BLaER1 treated with 17β-estradiol and CSF1 and Interleukin-3, amounts not matched to agents 10 nM and 100 nM (cell line): ENCODE measurements at regions not wholly inside any gene's neighbourhood (a gene's known extent, or its start where the extent isn't known, plus 50 kb on each side); places are given as distances from the start of the nearest gene placed in this dataset.
A peak's percentile ranks its signal among the peaks of the same experiment; 100 is the strongest.
"Not testable (repeated sequence)": the region's sequence is repeated elsewhere in the genome, so short reads cannot be mapped to it uniquely, and the experiment has no call there.

ENCODE experiments used
- H3K27ac ChIP-seq, 11 experiments: shearing (Covaris generic); formaldehyde crosslinking; 2 replicates each; pipeline ENCODE4 v1.8.1; 2022
- H3K27me3 ChIP-seq, 11 experiments: shearing (Covaris generic); formaldehyde crosslinking; 2 replicates each; pipeline ENCODE4 v1.8.1; 2022
- H3K36me3 ChIP-seq, 11 experiments: shearing (Covaris generic); formaldehyde crosslinking; 2 replicates each; pipeline ENCODE4 v1.8.1; 2022
- H3K4me1 ChIP-seq, 10 experiments: shearing (Covaris generic); formaldehyde crosslinking; 2 replicates each; pipeline ENCODE4 v1.8.1; 2022
- H3K4me2 ChIP-seq, 11 experiments: shearing (Covaris generic); formaldehyde crosslinking; 2 replicates each; pipeline ENCODE4 v1.8.1; 2022
- H3K4me3 ChIP-seq, 10 experiments: shearing (Covaris generic); formaldehyde crosslinking; 2 replicates each; pipeline ENCODE4 v1.8.1; 2022
- H3K9ac ChIP-seq, 11 experiments: shearing (Covaris generic); formaldehyde crosslinking; 2 replicates each; pipeline ENCODE4 v1.8.1; 2022
- H3K9me3 ChIP-seq, 11 experiments: shearing (Covaris generic); formaldehyde crosslinking; replicated peaks in 1 of 11; 2 replicates each; pipeline ENCODE4 v1.8.1; 2022
- H4K20me1 ChIP-seq, 11 experiments: shearing (Covaris generic); formaldehyde crosslinking; 2 replicates each; pipeline ENCODE4 v1.8.1; 2022
- Cebpa-rat ChIP-seq, 11 experiments: shearing (Covaris generic); IDR thresholded peaks; 2 replicates each; pipeline ENCODE4 v1.8.1; 2022

DNA sequence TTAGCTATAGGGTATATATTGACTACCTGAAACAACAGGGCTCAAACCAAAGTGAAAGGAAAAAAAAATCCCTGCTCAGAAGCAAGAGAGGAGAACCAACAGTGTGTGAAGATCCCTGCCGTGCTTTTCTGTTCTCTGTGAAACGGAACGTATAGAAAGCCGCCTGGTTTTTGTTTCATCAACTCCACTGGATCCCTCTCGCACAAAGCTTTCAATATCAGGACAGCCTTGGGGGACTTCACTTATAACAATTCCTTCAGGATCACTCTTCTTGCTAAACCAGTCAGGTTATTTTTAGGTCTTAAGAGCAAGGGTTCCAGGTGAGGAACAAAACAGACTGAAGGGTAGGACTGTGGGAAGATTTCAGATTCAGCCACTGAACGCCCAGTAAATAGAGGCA, 151.1 kb upstream of the CACNA2D1 start:
- no peak for TF ChIP-seq Cebpa-rat (IDR thresholded peaks at IDR 0.05)
- H3K27me3 ChIP-seq = no peaks in the 10 kb centered on the region
- no peak overlapping the region for H3K4me3 ChIP-seq
- no peaks in the 10 kb centered on the region for H3K36me3 ChIP-seq
- no peak overlapping the region for H3K27ac ChIP-seq
- peaks cover 0 to 16% (median 0%) of the 10 kb centered on the region in 10 experiments; a peak in 8 of 20 replicates for H3K4me1 ChIP-seq
- no peak overlapping the region for H3K9ac ChIP-seq
- no peaks in the 10 kb centered on the region for H3K9me3 ChIP-seq
- no peaks in the 10 kb centered on the region; a peak in 1 of 22 replicates for H4K20me1 ChIP-seq
- H3K4me2 ChIP-seq = no peak overlapping the region

DNA sequence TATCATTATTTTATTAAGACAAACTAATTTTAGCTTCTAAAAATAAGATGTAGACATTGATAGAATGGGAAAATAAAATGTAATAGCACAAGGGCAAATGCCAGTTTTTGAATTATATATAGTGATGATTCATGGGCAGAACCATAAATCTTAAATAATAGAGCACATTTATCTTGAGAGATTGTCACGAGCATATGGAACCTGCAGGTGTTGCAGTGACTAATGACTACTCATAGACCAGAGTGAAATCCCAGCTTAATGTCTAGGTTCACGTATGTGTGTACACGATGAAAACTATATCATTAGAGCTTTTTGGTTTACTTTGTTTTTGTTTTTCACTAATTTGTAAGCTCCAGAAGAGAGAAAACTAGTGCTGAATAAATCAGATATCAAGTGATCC, 150.2 kb upstream of the CACNA2D1 start:
- Histone ChIP-seq H3K4me3 (no peak overlapping the region), H3K9me3 (no peaks in the 10 kb centered on the region), H3K4me1 (peaks cover 0 to 16% (median 0%) of the 10 kb centered on the region in 10 experiments; a peak in 8 of 20 replicates), H3K27me3 (no peaks in the 10 kb centered on the region), H3K36me3 (no peaks in the 10 kb centered on the region), H4K20me1 (no peaks in the 10 kb centered on the region; a peak in 1 of 22 replicates), H3K4me2 (no peak overlapping the region), H3K27ac (no peak overlapping the region), H3K9ac (no peak overlapping the region)
- no peak for TF ChIP-seq Cebpa-rat (IDR thresholded peaks at IDR 0.05)

DNA sequence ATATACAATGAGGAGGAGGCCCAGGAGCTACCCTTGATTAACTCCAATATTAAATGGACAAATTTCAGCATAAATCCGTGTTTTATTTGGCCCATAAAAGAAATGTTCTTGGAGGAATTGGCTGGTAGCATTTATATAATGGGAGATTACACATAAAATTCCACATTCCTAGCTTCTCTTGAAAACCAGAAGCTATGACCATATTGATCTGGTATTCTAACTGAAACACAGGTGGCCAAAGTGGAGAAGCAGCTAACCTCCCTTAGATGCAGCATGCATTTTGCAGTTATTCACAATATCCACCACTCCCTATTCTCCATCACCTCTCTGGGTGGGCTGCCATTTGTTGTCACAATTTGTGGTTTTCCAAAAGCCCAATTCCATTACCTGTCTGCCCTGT, 148.8 kb upstream of the CACNA2D1 start:
- H3K4me2 ChIP-seq = no peak overlapping the region
- H3K9me3 ChIP-seq = no peaks in the 10 kb centered on the region
- H3K36me3 ChIP-seq = no peaks in the 10 kb centered on the region
- no peak for TF ChIP-seq Cebpa-rat (IDR thresholded peaks at IDR 0.05)
- no peak overlapping the region for H3K4me3 ChIP-seq
- H3K9ac ChIP-seq = no peak overlapping the region
- no peaks in the 10 kb centered on the region for H4K20me1 ChIP-seq
- peaks cover 0 to 16% (median 0%) of the 10 kb centered on the region in 10 experiments; a peak in 8 of 20 replicates for H3K4me1 ChIP-seq
- no peaks in the 10 kb centered on the region for H3K27me3 ChIP-seq
- H3K27ac ChIP-seq = no peak overlapping the region

DNA sequence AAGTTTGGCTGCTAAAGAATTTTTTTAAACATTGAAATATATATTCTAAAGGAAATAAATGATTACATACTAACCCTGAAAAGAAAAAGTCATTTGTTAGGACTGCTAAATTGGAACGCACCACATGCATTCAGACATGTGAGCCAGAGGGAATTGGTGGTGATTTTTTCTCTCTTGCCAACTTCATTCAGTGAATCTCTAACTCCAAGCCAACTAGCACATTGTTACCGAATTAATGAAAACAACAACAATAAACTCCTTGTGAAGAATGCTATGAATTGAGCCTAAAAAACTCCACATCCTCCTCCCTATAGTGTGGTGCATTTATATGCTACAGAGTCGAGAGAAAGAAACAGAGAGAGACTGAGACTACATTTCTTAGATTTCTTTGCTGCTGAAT, 135.5 kb upstream of the CACNA2D1 start:
- Histone ChIP-seq H3K27ac (no peak overlapping the region), H3K4me3 (no peak overlapping the region), H3K27me3 (no peaks in the 10 kb centered on the region), H3K36me3 (no peaks in the 10 kb centered on the region), H4K20me1 (no peaks in the 10 kb centered on the region), H3K4me1 (no peaks in the 10 kb centered on the region), H3K9ac (no peak overlapping the region), H3K9me3 (no peaks in the 10 kb centered on the region), H3K4me2 (no peak overlapping the region)
- TF ChIP-seq Cebpa-rat (IDR thresholded peaks at IDR 0.05) = no peak

DNA sequence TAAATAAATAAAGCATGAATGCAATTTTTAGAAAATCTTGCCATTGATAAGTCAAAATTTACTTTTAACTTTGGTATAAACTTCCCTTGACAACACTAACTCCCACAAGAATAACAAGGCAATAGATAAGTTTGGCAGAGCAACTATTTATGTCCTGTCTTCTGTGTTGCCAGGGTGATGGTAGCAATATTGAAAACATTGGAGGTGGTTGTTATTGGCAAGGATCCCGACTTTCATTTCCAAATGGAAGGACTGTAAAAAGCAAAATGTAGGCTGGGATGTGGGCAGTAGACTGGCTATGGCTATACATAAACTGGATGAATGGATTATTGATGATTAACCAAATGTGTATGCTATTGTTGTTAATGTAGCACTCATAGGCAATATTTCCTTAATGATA, 134.9 kb upstream of the CACNA2D1 start:
- H3K4me3 ChIP-seq = no peak overlapping the region
- no peaks in the 10 kb centered on the region for H3K36me3 ChIP-seq
- no peak overlapping the region for H3K27ac ChIP-seq
- no peaks in the 10 kb centered on the region for H4K20me1 ChIP-seq
- no peak overlapping the region for H3K4me2 ChIP-seq
- no peaks in the 10 kb centered on the region for H3K4me1 ChIP-seq
- H3K9ac ChIP-seq = no peak overlapping the region
- no peaks in the 10 kb centered on the region for H3K9me3 ChIP-seq
- no peaks in the 10 kb centered on the region for H3K27me3 ChIP-seq
- no peak for TF ChIP-seq Cebpa-rat (IDR thresholded peaks at IDR 0.05)

DNA sequence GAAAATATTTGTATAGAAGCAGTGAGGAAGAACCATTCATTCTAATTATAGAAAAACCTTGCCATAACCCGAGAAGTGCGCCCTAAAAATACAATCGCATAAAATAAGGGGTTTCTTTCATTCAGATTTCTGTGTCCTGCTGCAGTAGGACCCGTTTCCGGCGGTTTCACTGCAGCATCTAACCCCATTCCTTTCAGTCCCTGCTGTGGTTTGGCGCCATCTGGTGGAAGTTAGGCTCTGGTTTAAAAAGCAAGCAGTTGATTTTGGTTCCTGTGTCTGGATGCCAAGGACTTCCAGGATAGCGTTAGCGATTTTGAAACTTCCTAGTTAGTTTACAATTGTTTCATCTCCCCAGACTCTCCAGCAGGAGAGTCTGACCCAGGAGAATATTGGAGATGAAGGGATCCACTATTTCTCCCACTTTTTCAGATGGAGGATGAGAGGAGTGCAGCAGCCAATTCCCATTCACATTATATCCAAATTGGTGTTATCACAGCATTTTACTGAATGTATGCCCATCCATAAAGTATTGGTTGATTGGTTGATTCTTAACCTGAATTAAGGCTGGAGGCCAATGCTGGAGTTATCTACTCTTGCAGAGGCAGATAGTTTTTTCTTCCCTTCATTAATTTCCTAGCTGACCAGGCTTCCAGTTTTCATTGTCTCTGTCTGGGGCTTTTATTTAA, 128.8 kb upstream of the CACNA2D1 start:
- TF ChIP-seq Cebpa-rat (IDR thresholded peaks at IDR 0.05) = no peak
- Histone ChIP-seq H4K20me1 (no peaks in the 10 kb centered on the region), H3K27me3 (no peaks in the 10 kb centered on the region), H3K4me1 (no peaks in the 10 kb centered on the region), H3K4me3 (no peak overlapping the region), H3K9me3 (no peaks in the 10 kb centered on the region), H3K4me2 (peak overlapping the region in 4 of 11 experiments; percentile 7 to 52 (median 34); a peak in 6 of 22 replicates), H3K36me3 (no peaks in the 10 kb centered on the region), H3K27ac (no peak overlapping the region), H3K9ac (no peak overlapping the region)

DNA sequence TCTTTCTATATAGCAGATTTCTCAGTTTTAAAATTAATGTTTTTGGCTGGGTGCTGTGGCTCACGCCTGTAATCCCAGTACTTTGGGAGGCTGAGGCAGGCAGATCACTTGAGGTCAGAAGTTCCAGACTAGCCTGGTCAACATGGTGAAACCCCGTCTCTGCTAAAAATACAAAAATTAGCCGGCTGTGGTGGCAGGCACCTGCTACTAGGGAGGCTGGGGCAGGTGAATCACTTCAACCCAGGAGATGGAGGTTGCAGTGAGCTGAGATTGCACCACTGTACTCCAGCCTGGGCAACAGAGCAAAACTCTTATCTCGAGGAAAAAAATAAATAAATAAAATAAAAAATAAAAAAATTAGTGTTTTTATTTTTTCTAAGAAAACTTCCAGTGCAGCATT, 127.5 kb upstream of the CACNA2D1 start:
- not testable (repeated sequence) for H3K4me1 ChIP-seq, H3K4me2 ChIP-seq, H3K9ac ChIP-seq, H3K4me3 ChIP-seq, H3K27ac ChIP-seq, H4K20me1 ChIP-seq, H3K36me3 ChIP-seq, H3K27me3 ChIP-seq, H3K9me3 ChIP-seq

DNA sequence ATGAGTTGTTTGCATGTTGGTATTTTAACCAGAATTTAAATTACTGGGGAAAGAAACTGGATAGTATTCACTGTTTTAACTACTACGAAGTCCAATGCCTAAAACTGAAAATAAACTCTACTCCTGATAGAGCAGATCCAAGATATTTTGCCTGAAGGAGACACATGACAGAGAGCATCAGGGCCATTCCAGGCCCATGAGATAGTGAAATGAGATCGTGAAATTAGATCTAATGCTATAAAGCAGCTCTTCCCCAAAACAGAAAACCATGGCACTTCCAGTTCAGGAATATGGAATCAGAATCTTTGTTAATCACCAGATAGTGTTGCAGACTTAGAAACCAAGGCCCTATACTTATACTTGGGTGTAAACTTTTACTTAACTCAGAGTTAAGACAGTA, 124.3 kb upstream of the CACNA2D1 start:
- no peak for TF ChIP-seq Cebpa-rat (IDR thresholded peaks at IDR 0.05)
- no peak overlapping the region for H3K4me2 ChIP-seq
- no peak overlapping the region for H3K9ac ChIP-seq
- H3K4me3 ChIP-seq = no peak overlapping the region
- no peaks in the 10 kb centered on the region for H3K36me3 ChIP-seq
- H3K9me3 ChIP-seq = no peaks in the 10 kb centered on the region
- H4K20me1 ChIP-seq = no peaks in the 10 kb centered on the region
- H3K27me3 ChIP-seq = no peaks in the 10 kb centered on the region
- no peak overlapping the region for H3K27ac ChIP-seq
- no peaks in the 10 kb centered on the region for H3K4me1 ChIP-seq

DNA sequence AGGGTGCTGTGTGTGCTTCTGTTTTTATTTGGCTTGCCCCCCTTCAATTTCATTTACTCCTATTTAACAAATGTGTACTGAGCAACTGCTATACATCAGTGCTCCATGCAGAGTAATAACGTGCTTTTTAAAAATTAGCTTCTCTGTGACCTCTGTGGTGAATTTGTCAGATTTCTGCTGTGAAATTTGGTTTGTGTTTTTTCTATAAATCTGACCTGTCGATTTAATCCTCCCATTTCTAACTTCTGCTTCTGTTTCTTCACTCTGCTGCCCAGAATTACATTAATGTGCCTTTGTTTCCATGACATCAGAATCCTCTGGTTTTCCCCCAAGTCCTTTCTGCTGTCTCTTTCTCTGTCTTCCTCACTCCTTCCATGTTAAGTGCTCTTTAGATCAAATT, 123.8 kb upstream of the CACNA2D1 start:
- Histone ChIP-seq H3K4me2 (no peak overlapping the region), H3K4me1 (no peaks in the 10 kb centered on the region)
- no peak for TF ChIP-seq Cebpa-rat (IDR thresholded peaks at IDR 0.05)

DNA sequence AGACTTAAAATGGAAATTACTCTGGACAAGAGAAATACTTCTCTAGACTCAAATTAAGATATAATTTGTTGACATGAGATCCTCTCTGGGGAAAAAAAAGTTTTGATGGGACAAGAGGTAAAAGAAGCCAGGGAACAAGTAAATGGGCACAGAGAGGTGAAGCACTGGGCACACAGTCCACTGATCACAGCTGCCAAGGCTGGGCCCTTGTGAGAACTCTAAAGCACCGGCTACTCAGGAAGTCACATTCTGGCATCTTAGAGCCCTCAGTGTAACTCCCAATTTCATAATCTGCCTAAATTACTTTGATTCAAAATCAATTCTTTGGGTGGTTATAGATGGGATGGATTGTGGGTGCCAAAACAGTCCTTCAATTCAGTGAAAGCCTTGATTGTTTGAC, 123.2 kb upstream of the CACNA2D1 start:
- H3K36me3 ChIP-seq = no peaks in the 10 kb centered on the region
- no peaks in the 10 kb centered on the region for H3K9me3 ChIP-seq
- no peaks in the 10 kb centered on the region for H3K4me1 ChIP-seq
- no peak overlapping the region for H3K4me3 ChIP-seq
- no peak overlapping the region for H3K9ac ChIP-seq
- no peak overlapping the region for H3K27ac ChIP-seq
- no peak for TF ChIP-seq Cebpa-rat (IDR thresholded peaks at IDR 0.05)
- no peaks in the 10 kb centered on the region for H3K27me3 ChIP-seq
- H3K4me2 ChIP-seq = no peak overlapping the region
- no peaks in the 10 kb centered on the region for H4K20me1 ChIP-seq

More for the DNA sequence above, 123.8 kb upstream of the CACNA2D1 start:
- Histone ChIP-seq H4K20me1 (no peaks in the 10 kb centered on the region), H3K36me3 (no peaks in the 10 kb centered on the region), H3K9me3 (no peaks in the 10 kb centered on the region), H3K4me3 (no peak overlapping the region), H3K9ac (no peak overlapping the region), H3K27me3 (no peaks in the 10 kb centered on the region), H3K27ac (no peak overlapping the region)
